ENCODE measurements at regions not wholly inside any gene's neighbourhood (a gene's known extent, or its start where the extent isn't known, plus 50 kb on each side); places are given as distances from the start of the nearest gene placed in this dataset.

GRCh38 chr15:62588938-62589670, 424.0 kb upstream of the C2CD4B start:
- DNase-seq (ENCODE audit: low read depth): no peak
- no peak overlapping the region for H3K4me3 ChIP-seq (ENCODE audit: low read depth, low read length)
- H3K27me3 ChIP-seq (ENCODE audit: control insufficient read depth, insufficient read depth, low read length): no peaks in the 10 kb centered on the region
- no peaks in the 10 kb centered on the region for H3K36me3 ChIP-seq (ENCODE audit: control insufficient read depth, insufficient read depth, low read length)
- TF ChIP-seq CTCF (IDR thresholded peaks at IDR 0.05; ENCODE audit: insufficient read depth, low read length, poor library complexity, severe bottlenecking): no peak

- no peak for DNase-seq (ENCODE audit: low read depth)
- no peak overlapping the region for H3K4me3 ChIP-seq (ENCODE audit: low read depth, low read length)
Observed at GRCh38 chr15:62591842-62592838, 427.1 kb upstream of the C2CD4B start.

GRCh38 chr15:62592920-62593319, 427.8 kb upstream of the C2CD4B start:
- TF ChIP-seq CTCF (IDR thresholded peaks at IDR 0.05; ENCODE audit: insufficient read depth, low read length, poor library complexity, severe bottlenecking): no peak
- Histone ChIP-seq H3K36me3 (ENCODE audit: control insufficient read depth, insufficient read depth, low read length) (no peaks in the 10 kb centered on the region), H3K4me3 (ENCODE audit: low read depth, low read length) (no peak overlapping the region), H3K27me3 (ENCODE audit: control insufficient read depth, insufficient read depth, low read length) (no peaks in the 10 kb centered on the region)
- no peak for DNase-seq (ENCODE audit: low read depth)

More at GRCh38 chr15:62591842-62592838, 427.1 kb upstream of the C2CD4B start:
- TF ChIP-seq CTCF (IDR thresholded peaks at IDR 0.05; ENCODE audit: insufficient read depth, low read length, poor library complexity, severe bottlenecking): no peak
- no peaks in the 10 kb centered on the region for H3K36me3 ChIP-seq (ENCODE audit: control insufficient read depth, insufficient read depth, low read length)
- H3K27me3 ChIP-seq (ENCODE audit: control insufficient read depth, insufficient read depth, low read length): no peaks in the 10 kb centered on the region

GRCh38 chr15:62593681-62594399, 428.8 kb upstream of the C2CD4B start:
- TF ChIP-seq CTCF (IDR thresholded peaks at IDR 0.05; ENCODE audit: insufficient read depth, low read length, poor library complexity, severe bottlenecking): no peak
- Histone ChIP-seq H3K4me3 (ENCODE audit: low read depth, low read length) (no peak overlapping the region), H3K27me3 (ENCODE audit: control insufficient read depth, insufficient read depth, low read length) (no peaks in the 10 kb centered on the region), H3K36me3 (ENCODE audit: control insufficient read depth, insufficient read depth, low read length) (no peaks in the 10 kb centered on the region)
- no peak for DNase-seq (ENCODE audit: low read depth)

GRCh38 chr15:62598217-62598616, 433.1 kb upstream of the C2CD4B start:
- no peak overlapping the region for H3K4me3 ChIP-seq (ENCODE audit: low read depth, low read length)
- TF ChIP-seq CTCF (IDR thresholded peaks at IDR 0.05; ENCODE audit: insufficient read depth, low read length, poor library complexity, severe bottlenecking): no peak
- no peaks in the 10 kb centered on the region for H3K36me3 ChIP-seq (ENCODE audit: control insufficient read depth, insufficient read depth, low read length)
- H3K27me3 ChIP-seq (ENCODE audit: control insufficient read depth, insufficient read depth, low read length): no peaks in the 10 kb centered on the region
- DNase-seq (ENCODE audit: low read depth): no peak

Data from kidney epithelial cell (primary cell).